Adipocyte (in vitro differentiated cells): ENCODE measurements at regions not wholly inside any gene's neighbourhood (a gene's known extent, or its start where the extent isn't known, plus 50 kb on each side); places are given as distances from the start of the nearest gene placed in this dataset.

ENCODE experiments used
- DNase-seq: peaks from one replicate; pipeline ENCODE4 v3.0.0-alpha.2; 2015; ENCODE audit warnings: low read depth
- H3K27me3 ChIP-seq: replicated peaks from 2 replicates; pipeline ENCODE4 v1.7.0; 2013; ENCODE audit warnings: mild to moderate bottlenecking, low read length, moderate library complexity; ENCODE audit not compliant: control insufficient read depth, insufficient read depth
- H3K36me3 ChIP-seq: 2 replicates; pipeline ENCODE4 v1.7.0; 2013; ENCODE audit warnings: low read length, mild to moderate bottlenecking, moderate library complexity; ENCODE audit not compliant: control insufficient read depth, insufficient read depth, severe bottlenecking
- H3K4me1 ChIP-seq: 2 replicates; pipeline ENCODE4 v1.7.0; 2013; ENCODE audit warnings: mild to moderate bottlenecking, low read length, moderate library complexity; ENCODE audit not compliant: control insufficient read depth, insufficient read depth
- H3K4me3 ChIP-seq: 2 replicates; pipeline ENCODE4 v1.7.0; 2013; ENCODE audit warnings: mild to moderate bottlenecking, low read length, moderate library complexity
- H3K9ac ChIP-seq: 2 replicates; pipeline ENCODE4 v1.7.0; 2013; ENCODE audit warnings: mild to moderate bottlenecking, low read length, moderate library complexity
- H3K9me3 ChIP-seq: 2 replicates; pipeline ENCODE4 v1.7.0; 2013; ENCODE audit warnings: mild to moderate bottlenecking, low read length, moderate library complexity; ENCODE audit not compliant: control insufficient read depth

GRCh38 chr15:38945551-38946298 lies 381.1 kb upstream of the RASGRP1 start:
- H3K27me3 ChIP-seq: no peaks in the 10 kb centered on the region
- no peak overlapping the region for H3K4me3 ChIP-seq
- no peak for DNase-seq
- no peaks in the 10 kb centered on the region for H3K9me3 ChIP-seq
- no peaks in the 10 kb centered on the region for H3K36me3 ChIP-seq
- no peak overlapping the region for H3K9ac ChIP-seq
- H3K4me1 ChIP-seq: peaks cover 10% of the 10 kb centered on the region

GRCh38 chr15:38954090-38954489 lies 389.5 kb upstream of the RASGRP1 start:
- no peaks in the 10 kb centered on the region for H3K36me3 ChIP-seq
- H3K4me1 ChIP-seq: no peaks in the 10 kb centered on the region
- DNase-seq: peak; percentile 49
- no peaks in the 10 kb centered on the region for H3K9me3 ChIP-seq
- H3K27me3 ChIP-seq: no peaks in the 10 kb centered on the region
- no peak overlapping the region for H3K9ac ChIP-seq
- H3K4me3 ChIP-seq: no peak overlapping the region

GRCh38 chr15:38961456-38961855 lies 396.8 kb upstream of the RASGRP1 start:
- Histone ChIP-seq H3K36me3 (no peaks in the 10 kb centered on the region), H3K4me1 (peaks cover 9% of the 10 kb centered on the region), H3K9me3 (no peaks in the 10 kb centered on the region), H3K27me3 (no peaks in the 10 kb centered on the region), H3K9ac (no peak overlapping the region), H3K4me3 (no peak overlapping the region)
- no peak for DNase-seq

GRCh38 chr15:38961931-38962330 lies 397.3 kb upstream of the RASGRP1 start:
- DNase-seq: peak; percentile 70
- no peaks in the 10 kb centered on the region for H3K9me3 ChIP-seq
- peak overlapping the region; percentile 18 for H3K9ac ChIP-seq
- no peaks in the 10 kb centered on the region for H3K36me3 ChIP-seq
- H3K4me1 ChIP-seq: peaks cover 9% of the 10 kb centered on the region
- H3K4me3 ChIP-seq: no peak overlapping the region
- H3K27me3 ChIP-seq: no peaks in the 10 kb centered on the region

- H3K9ac ChIP-seq: no peak overlapping the region
- DNase-seq: no peak
- no peaks in the 10 kb centered on the region for H3K27me3 ChIP-seq
- H3K9me3 ChIP-seq: peaks cover 7% of the 10 kb centered on the region
- no peak overlapping the region for H3K4me3 ChIP-seq
- no peaks in the 10 kb centered on the region for H3K4me1 ChIP-seq
- H3K36me3 ChIP-seq: no peaks in the 10 kb centered on the region
These were observed 408.2 kb upstream of the RASGRP1 start for GRCh38 chr15:38972831-38973230.

GRCh38 chr15:38975282-38975990 lies 410.8 kb upstream of the RASGRP1 start:
- H3K4me3 ChIP-seq: no peak overlapping the region
- no peaks in the 10 kb centered on the region for H3K4me1 ChIP-seq
- DNase-seq: no peak
- H3K27me3 ChIP-seq: no peaks in the 10 kb centered on the region
- H3K9ac ChIP-seq: no peak overlapping the region
- no peaks in the 10 kb centered on the region for H3K36me3 ChIP-seq
- H3K9me3 ChIP-seq: peaks cover 21% of the 10 kb centered on the region

GRCh38 chr15:38991126-38991525 lies 426.5 kb upstream of the RASGRP1 start:
- H3K9ac ChIP-seq: peak overlapping the region; percentile 60
- no peak overlapping the region for H3K4me3 ChIP-seq
- DNase-seq: peak; percentile 52
- H3K9me3 ChIP-seq: no peaks in the 10 kb centered on the region
- no peaks in the 10 kb centered on the region for H3K36me3 ChIP-seq
- H3K27me3 ChIP-seq: no peaks in the 10 kb centered on the region
- H3K4me1 ChIP-seq: peaks cover 33% of the 10 kb centered on the region

GRCh38 chr15:38991701-38992100 lies 427.1 kb upstream of the RASGRP1 start:
- peak overlapping the region; percentile 60 for H3K9ac ChIP-seq
- no peak for DNase-seq
- H3K4me3 ChIP-seq: no peak overlapping the region
- H3K36me3 ChIP-seq: no peaks in the 10 kb centered on the region
- peaks cover 37% of the 10 kb centered on the region for H3K4me1 ChIP-seq
- no peaks in the 10 kb centered on the region for H3K9me3 ChIP-seq
- no peaks in the 10 kb centered on the region for H3K27me3 ChIP-seq

GRCh38 chr15:38992506-38992905 lies 427.9 kb upstream of the RASGRP1 start:
- H3K27me3 ChIP-seq: no peaks in the 10 kb centered on the region
- no peaks in the 10 kb centered on the region for H3K9me3 ChIP-seq
- H3K4me1 ChIP-seq: peaks cover 45% of the 10 kb centered on the region
- DNase-seq: no peak
- H3K36me3 ChIP-seq: no peaks in the 10 kb centered on the region
- peak overlapping the region; percentile 60 for H3K9ac ChIP-seq
- H3K4me3 ChIP-seq: no peak overlapping the region

- H3K4me1 ChIP-seq: peaks cover 46% of the 10 kb centered on the region
- no peaks in the 10 kb centered on the region for H3K9me3 ChIP-seq
- no peak for DNase-seq
- no peaks in the 10 kb centered on the region for H3K36me3 ChIP-seq
- H3K4me3 ChIP-seq: no peak overlapping the region
- H3K9ac ChIP-seq: no peak overlapping the region
- no peaks in the 10 kb centered on the region for H3K27me3 ChIP-seq
These were observed 428.3 kb upstream of the RASGRP1 start for GRCh38 chr15:38992930-38993329.

- Histone ChIP-seq H3K9ac (peak overlapping the region; percentile 50), H3K4me1 (peaks cover 46% of the 10 kb centered on the region), H3K36me3 (no peaks in the 10 kb centered on the region), H3K9me3 (no peaks in the 10 kb centered on the region), H3K4me3 (no peak overlapping the region), H3K27me3 (no peaks in the 10 kb centered on the region)
- no peak for DNase-seq
These were observed 429.7 kb upstream of the RASGRP1 start for GRCh38 chr15:38994310-38994709.
